Muscle layer of colon (tissue), 2 donors: ENCODE measurements at regions not wholly inside any gene's neighbourhood (a gene's known extent, or its start where the extent isn't known, plus 50 kb on each side); places are given as distances from the start of the nearest gene placed in this dataset.
A peak's percentile ranks its signal among the peaks of the same experiment; 100 is the strongest.

Experiments used
- H3K27ac ChIP-seq: one replicate; pipeline ENCODE4 v1.7.0; 2013; ENCODE audit warnings: low read depth, mild to moderate bottlenecking, low read length, moderate library complexity
- H3K27me3 ChIP-seq, 2 donors: one replicate each; pipeline ENCODE4 v1.7.0; 2013; ENCODE audit warnings: low read length in 2 of 2, mild to moderate bottlenecking in 2 of 2; ENCODE audit not compliant: insufficient read depth in 2 of 2, control insufficient read depth in 1 of 2
- H3K36me3 ChIP-seq: one replicate; pipeline ENCODE4 v1.7.0; 2013; ENCODE audit warnings: mild to moderate bottlenecking, low read length; ENCODE audit not compliant: insufficient read depth
- H3K4me1 ChIP-seq: one replicate; pipeline ENCODE4 v1.7.0; 2013; ENCODE audit warnings: mild to moderate bottlenecking, low read length; ENCODE audit not compliant: insufficient read depth
- H3K4me3 ChIP-seq, 2 donors: one replicate each; pipeline ENCODE4 v1.7.0; 2013; ENCODE audit warnings: low read length in 2 of 2, low read depth in 1 of 2, mild to moderate bottlenecking in 1 of 2, moderate library complexity in 1 of 2
- H3K9ac ChIP-seq: one replicate; pipeline ENCODE4 v1.7.0; 2013; ENCODE audit warnings: low read length
- H3K9me3 ChIP-seq: one replicate; pipeline ENCODE4 v1.7.0; 2013; ENCODE audit warnings: mild to moderate bottlenecking, low read length
- donor health status: abdominal sarcoma.
- donor health status: Adenocarcinoma of cecum.

DNA sequence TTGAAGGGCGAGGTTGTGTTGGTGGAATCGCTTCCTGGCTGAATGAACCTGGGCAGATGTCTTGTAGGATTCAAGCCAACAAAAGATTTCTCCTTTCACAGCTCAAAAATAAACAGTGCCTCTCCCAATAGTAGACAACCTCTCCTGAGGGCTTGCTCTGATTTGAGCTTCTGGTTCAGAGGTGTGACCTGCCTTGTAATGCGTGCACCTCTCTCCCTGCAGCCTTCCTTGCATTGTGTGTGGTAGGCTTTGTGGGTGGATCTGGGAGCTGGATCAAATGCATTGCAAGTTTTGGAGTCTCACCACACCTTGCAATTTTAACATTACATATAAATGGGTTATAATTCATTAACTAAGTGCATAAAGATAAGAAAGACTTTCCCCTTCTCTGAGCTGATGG is 96.9 kb upstream of the PTCH1 start:
- no peaks in the 10 kb centered on the region for H3K36me3 ChIP-seq
- no peak overlapping the region for H3K4me3 ChIP-seq
- no peak overlapping the region for H3K9ac ChIP-seq
- no peaks in the 10 kb centered on the region for H3K9me3 ChIP-seq
- H3K27ac ChIP-seq, result no peak overlapping the region
- no peaks in the 10 kb centered on the region for H3K4me1 ChIP-seq
- no peaks in the 10 kb centered on the region for H3K27me3 ChIP-seq

DNA sequence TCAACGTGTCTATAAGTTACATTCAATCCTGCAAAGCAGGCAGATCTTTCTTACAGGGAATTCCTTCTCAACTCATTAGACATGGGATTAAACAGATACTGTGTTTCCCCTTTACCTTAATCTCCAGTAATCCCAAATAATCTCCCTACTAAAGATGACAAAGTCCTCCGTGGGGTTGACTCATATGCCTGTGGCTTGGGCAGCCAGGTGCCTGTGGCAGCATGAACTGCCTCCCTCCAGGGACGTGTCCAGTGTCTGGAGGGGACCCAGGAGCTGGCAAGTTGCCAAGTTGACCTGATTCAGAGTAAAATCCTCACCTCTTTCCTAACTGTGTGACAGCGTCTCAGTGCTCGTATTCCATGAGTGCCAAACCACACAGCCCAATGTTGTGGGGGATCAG is 94.6 kb upstream of the PTCH1 start:
- Histone ChIP-seq H3K4me1 (peaks cover 6% of the 10 kb centered on the region), H3K36me3 (no peaks in the 10 kb centered on the region), H3K27ac (no peak overlapping the region), H3K9me3 (no peaks in the 10 kb centered on the region), H3K4me3 (no peak overlapping the region), H3K9ac (no peak overlapping the region), H3K27me3 (no peaks in the 10 kb centered on the region)

DNA sequence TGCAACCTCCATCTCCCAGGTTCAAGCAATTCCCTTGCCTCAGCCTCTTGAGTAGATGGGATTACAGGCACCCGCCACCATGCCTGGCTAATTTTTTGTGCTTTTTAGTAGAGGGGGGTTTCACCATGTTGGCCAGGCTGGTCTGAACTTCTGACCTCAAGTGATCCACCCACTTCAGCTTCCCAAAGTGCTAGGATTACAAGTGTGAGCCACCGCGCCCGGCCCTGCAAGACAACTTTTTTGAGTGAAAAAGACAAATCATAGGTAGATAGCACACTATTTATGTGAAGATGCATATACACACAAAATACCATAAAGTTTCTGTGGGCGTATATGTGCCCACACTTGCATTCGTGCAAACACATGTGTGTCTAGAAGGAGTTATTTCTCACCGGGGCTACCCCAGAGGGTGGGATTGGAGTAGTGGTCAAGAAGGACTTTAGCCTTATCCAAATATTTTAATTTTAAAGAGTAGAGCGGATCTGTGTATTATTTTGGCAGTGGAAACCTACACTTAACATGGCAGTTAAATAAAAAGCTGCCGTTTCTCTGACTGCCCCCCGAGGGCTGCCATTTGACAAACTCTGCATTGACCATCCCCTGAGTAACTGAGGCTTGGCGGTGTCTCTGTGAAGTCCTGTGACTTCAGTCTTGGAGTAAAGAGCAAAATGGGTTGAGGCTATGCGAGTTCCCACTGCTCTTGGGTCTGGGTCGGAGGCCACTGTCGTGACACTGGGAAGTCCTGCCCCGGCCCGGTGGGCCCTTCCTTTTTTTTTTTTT is 93.4 kb upstream of the PTCH1 start:
- Histone ChIP-seq H3K4me3 (no peak overlapping the region), H3K27ac (no peak overlapping the region), H3K9ac (no peak overlapping the region), H3K27me3 (no peaks in the 10 kb centered on the region), H3K9me3 (no peaks in the 10 kb centered on the region), H3K36me3 (no peaks in the 10 kb centered on the region), H3K4me1 (peaks cover 16% of the 10 kb centered on the region)

DNA sequence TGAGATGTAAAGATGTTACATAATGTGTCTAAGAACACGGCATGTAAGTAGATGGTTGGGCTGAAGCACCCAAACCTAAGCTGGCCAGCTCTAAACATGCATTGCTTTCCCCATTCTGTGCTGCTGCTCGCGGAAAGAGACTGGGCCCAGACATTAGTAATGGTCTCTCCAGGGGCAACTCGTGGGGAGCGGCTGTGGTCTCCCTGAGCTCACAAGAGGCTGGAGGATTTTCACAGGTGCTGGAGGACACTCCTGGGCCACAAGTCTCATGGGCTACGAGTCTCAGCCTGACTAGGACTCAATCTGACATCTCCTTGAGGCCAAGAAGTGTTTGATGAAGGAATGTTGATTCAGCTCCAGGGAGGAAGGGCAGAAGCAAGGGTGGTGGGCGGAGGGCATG is 92.7 kb upstream of the PTCH1 start:
- Histone ChIP-seq H3K9ac (no peak overlapping the region), H3K27ac (no peak overlapping the region), H3K27me3 (no peaks in the 10 kb centered on the region), H3K4me1 (peaks cover 20% of the 10 kb centered on the region), H3K4me3 (no peak overlapping the region), H3K9me3 (no peaks in the 10 kb centered on the region), H3K36me3 (no peaks in the 10 kb centered on the region)

DNA sequence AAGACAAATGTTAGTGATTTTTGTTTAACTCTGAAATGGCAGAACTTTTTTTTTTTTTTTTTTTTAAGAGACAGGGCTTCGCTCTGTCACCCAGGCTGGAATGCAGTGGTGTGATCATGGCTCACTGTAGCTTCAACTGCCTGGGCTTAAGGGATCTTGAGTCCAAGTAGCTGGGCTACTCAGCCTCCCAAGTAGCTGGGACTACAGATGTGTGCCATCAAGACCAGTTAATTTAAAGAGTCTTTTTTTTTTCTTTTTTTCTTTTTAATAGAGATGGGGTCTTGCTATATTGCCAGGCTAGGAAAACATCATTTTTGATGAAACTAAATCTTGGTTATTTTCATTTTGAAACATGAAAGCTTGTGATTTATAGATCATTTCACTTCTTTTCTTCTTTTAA is 91.6 kb upstream of the PTCH1 start:
- Histone ChIP-seq H3K27me3 (no peaks in the 10 kb centered on the region), H3K4me1 (peaks cover 20% of the 10 kb centered on the region), H3K27ac (no peak overlapping the region), H3K4me3 (no peak overlapping the region), H3K9me3 (no peaks in the 10 kb centered on the region), H3K9ac (no peak overlapping the region), H3K36me3 (no peaks in the 10 kb centered on the region)

DNA sequence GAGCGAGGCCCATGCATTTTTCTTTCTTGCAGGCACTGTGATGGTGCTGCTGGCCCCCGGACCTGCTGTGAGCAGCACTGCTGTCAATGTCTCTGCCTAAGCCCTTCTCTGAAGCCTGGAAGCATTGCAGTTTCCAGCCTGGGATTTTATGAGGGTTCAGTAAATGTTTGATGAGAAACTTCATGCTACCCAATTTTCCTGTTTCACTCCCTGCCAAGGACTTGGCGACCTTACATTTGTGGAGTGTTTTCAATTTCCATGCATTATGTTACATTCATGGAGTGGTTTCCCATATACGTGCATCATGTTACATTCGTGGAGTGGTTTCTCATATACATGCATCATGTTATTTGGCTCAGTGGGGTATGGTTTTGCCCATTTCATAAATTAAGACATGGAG is 90.7 kb upstream of the PTCH1 start:
- peaks cover 20% of the 10 kb centered on the region for H3K4me1 ChIP-seq
- H3K4me3 ChIP-seq, result no peak overlapping the region
- no peaks in the 10 kb centered on the region for H3K9me3 ChIP-seq
- H3K9ac ChIP-seq, result no peak overlapping the region
- no peaks in the 10 kb centered on the region for H3K27me3 ChIP-seq
- no peak overlapping the region for H3K27ac ChIP-seq
- H3K36me3 ChIP-seq, result no peaks in the 10 kb centered on the region

DNA sequence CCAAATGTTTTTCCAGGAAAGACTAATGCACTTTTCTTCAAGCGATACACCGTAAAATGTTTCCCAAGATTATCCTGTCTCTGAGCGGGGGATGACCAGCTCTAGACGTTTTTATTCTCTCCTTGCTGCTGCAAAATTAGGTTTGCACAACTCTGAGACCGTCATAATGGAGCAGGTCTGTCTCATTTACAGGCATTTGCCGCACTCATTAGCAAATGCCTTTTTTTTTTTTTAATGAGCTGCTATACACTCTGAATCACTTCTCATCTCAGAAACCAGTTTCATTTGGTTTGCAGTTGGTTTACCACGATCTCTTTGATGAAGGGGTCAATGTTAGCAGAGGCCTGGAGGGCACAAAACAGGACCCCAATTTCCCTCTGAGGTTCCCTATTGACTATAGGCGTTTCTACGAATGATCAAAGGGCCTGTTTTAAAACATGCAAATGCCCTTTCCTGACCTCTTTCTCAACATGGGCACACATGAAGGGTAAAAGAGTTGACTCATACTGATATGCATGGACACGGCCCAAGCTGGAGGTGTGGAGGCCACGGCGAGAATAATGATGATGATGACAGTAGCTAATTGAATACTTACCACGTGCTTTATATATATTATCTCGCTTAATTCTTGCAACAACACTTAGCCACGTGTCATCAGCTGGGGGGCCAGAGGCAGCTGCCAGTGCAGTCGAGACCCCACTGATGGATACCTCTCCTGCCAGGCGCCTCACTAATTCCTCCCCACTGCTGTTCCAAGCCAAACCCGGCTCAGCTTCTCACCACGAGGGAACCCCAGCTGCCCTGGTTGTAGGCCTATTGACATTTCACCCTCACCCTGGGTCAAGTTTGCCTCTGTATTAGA is 89.9 kb upstream of the PTCH1 start:
- H3K4me3 ChIP-seq, result peak overlapping the region in 1 of 2 donors; percentile 3
- no peaks in the 10 kb centered on the region for H3K36me3 ChIP-seq
- H3K9ac ChIP-seq, result no peak overlapping the region
- no peak overlapping the region for H3K27ac ChIP-seq
- peaks cover 20% of the 10 kb centered on the region for H3K4me1 ChIP-seq
- no peaks in the 10 kb centered on the region for H3K27me3 ChIP-seq
- H3K9me3 ChIP-seq, result no peaks in the 10 kb centered on the region

DNA sequence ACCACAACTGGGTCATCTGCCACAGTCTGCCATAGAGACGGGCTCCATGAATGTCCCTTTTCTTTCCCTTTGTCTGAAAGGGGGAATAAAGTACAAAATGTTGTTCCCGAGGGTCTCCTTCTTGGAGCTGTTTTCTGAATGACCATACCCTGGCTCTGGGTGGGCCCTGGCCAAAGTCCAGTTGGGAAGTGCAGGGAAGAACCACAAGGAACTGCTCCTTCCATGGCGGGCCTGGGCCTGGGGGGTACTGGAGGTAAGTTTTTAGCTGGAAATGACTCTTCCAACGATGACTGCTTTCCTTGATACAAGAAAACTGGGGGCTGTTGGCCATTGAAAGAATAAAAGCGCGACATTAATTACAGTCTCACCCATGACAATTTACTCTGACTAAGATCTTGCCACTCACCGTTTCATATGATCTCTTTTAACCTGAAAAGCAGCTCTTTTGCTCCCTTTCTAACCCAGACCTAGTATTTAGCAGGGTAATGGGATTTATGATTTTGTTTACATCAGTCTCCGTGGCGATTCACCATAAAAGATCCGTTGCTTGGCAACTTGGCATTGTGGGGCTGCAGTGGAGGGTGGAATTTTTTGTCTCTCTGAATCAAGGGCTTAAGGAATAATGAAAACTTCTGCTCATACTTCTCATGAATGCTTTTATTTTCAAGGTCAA is 89.2 kb upstream of the PTCH1 start:
- H3K27ac ChIP-seq, result no peak overlapping the region
- no peaks in the 10 kb centered on the region for H3K36me3 ChIP-seq
- peak overlapping the region in 1 of 2 donors; percentile 3 for H3K4me3 ChIP-seq
- no peaks in the 10 kb centered on the region for H3K9me3 ChIP-seq
- H3K27me3 ChIP-seq, result no peaks in the 10 kb centered on the region
- H3K9ac ChIP-seq, result no peak overlapping the region
- H3K4me1 ChIP-seq, result peaks cover 20% of the 10 kb centered on the region

DNA sequence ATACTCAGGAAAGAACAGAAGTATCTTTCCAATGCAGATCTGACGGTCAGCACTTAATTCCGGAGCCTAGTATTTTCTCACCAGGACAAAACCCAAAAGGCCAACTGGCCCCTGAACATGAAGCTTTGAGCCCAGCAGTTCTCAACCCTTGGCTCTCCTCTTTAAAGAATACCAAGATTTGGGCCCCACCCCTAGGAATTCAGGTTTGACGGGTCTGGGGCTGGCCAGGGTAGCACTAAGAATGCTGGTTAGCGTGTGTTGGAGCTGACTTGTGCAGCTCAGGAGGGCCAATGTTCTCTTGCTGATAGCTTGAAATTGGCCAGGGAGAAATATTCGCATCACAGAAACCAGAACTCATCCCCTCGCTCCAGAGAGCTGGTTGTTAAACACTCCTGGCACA is 88.3 kb upstream of the PTCH1 start:
- Histone ChIP-seq H3K4me1 (peaks cover 20% of the 10 kb centered on the region), H3K4me3 (no peak overlapping the region)

DNA sequence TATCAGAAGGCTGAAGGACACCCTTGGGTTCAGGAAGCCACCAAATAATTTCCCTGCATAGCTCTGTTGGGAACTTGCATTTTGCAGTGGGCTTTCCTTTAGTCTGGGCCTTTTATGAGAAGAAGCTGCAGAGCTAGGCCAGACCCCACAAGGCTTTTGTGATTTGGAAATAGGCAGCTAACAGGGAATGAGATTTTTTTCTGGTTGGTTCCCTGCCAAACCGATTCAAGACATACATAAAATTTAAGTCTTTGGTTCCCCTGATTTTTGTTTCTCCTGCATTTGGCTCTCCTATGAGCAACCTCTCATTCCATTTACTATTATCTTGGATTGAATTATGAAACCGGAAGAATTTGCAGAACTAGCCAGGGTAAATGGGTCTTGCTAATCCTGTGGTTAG is 81.5 kb upstream of the PTCH1 start:
- Histone ChIP-seq H3K4me1 (no peaks in the 10 kb centered on the region), H3K27ac (no peak overlapping the region)

More for the DNA sequence above, 88.3 kb upstream of the PTCH1 start:
- no peaks in the 10 kb centered on the region for H3K36me3 ChIP-seq
- no peak overlapping the region for H3K9ac ChIP-seq
- no peaks in the 10 kb centered on the region for H3K27me3 ChIP-seq
- H3K9me3 ChIP-seq, result no peaks in the 10 kb centered on the region
- H3K27ac ChIP-seq, result no peak overlapping the region

DNA sequence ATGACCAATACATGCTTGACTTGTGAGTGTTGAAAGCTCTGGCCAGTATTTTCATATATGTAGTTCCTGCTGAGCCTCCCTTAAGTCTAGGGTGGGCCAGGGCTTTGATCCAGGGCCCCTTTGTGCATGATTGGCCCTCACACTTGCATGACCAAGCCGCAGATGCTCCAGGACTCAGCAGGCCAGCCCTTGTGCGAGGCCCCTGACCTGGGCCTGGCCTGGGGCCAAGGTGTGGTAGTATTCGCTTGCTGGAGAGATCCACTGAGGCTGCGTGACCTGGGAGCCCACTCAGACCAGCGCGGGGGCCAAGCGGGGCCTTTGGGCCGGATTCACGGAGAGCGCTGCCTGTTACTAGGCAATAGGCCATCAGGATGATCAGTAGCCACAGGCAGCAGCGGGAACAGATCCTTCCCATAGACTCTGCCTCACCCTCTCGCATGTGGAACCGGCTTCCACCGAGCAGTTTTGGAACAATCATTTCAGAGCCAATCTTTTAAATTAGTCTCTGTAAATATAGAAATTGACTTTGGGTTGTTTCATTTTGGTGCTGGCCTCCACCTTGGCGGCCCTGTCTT is 79.0 kb upstream of the PTCH1 start:
- H3K4me3 ChIP-seq, result no peak overlapping the region
- H3K9ac ChIP-seq, result no peak overlapping the region
- H3K36me3 ChIP-seq, result no peaks in the 10 kb centered on the region
- H3K4me1 ChIP-seq, result no peaks in the 10 kb centered on the region
- H3K27ac ChIP-seq, result no peak overlapping the region
- no peaks in the 10 kb centered on the region for H3K27me3 ChIP-seq
- no peaks in the 10 kb centered on the region for H3K9me3 ChIP-seq

More for the DNA sequence above, 81.5 kb upstream of the PTCH1 start:
- no peaks in the 10 kb centered on the region for H3K27me3 ChIP-seq
- no peaks in the 10 kb centered on the region for H3K9me3 ChIP-seq
- no peak overlapping the region for H3K9ac ChIP-seq
- H3K4me3 ChIP-seq, result no peak overlapping the region
- no peaks in the 10 kb centered on the region for H3K36me3 ChIP-seq
